Testis (tissue), 2 donors: ENCODE measurements at regions not wholly inside any gene's neighbourhood (a gene's known extent, or its start where the extent isn't known, plus 50 kb on each side); places are given as distances from the start of the nearest gene placed in this dataset.

Experiments used
- POLR2A ChIP-seq: fragments of 450-650 bp; IDR thresholded peaks from one replicate; pipeline ENCODE4 v1.6.1; 2017; ENCODE audit warnings: antibody characterized with exemption, mild to moderate bottlenecking, moderate library complexity
- TF ChIP-seq, protein P1 (sequence below), 3 experiments: fragments of 450-650 bp in 2 of 3; fragments of 200-600 bp in 1 of 3; sonication (generic) in 1 of 3; IDR thresholded peaks; one replicate each; pipeline ENCODE4 v1.5.1; 2016 to 2019; ENCODE audit warnings: antibody characterized with exemption in 3 of 3, mild to moderate bottlenecking in 2 of 3, moderate library complexity in 1 of 3

- TF ChIP-seq POLR2A: no peak
- TF ChIP-seq, protein P1, sequence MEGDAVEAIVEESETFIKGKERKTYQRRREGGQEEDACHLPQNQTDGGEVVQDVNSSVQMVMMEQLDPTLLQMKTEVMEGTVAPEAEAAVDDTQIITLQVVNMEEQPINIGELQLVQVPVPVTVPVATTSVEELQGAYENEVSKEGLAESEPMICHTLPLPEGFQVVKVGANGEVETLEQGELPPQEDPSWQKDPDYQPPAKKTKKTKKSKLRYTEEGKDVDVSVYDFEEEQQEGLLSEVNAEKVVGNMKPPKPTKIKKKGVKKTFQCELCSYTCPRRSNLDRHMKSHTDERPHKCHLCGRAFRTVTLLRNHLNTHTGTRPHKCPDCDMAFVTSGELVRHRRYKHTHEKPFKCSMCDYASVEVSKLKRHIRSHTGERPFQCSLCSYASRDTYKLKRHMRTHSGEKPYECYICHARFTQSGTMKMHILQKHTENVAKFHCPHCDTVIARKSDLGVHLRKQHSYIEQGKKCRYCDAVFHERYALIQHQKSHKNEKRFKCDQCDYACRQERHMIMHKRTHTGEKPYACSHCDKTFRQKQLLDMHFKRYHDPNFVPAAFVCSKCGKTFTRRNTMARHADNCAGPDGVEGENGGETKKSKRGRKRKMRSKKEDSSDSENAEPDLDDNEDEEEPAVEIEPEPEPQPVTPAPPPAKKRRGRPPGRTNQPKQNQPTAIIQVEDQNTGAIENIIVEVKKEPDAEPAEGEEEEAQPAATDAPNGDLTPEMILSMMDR (IDR thresholded peaks at IDR 0.05): no peak
These were observed 566.4 kb upstream of the DIPK2B start for GRCh38 chrX:45766981-45767501.
